Fibroblast of lung (primary cell): ENCODE measurements at regions not wholly inside any gene's neighbourhood (a gene's known extent, or its start where the extent isn't known, plus 50 kb on each side); places are given as distances from the start of the nearest gene placed in this dataset.

Experiments used
- DNase-seq, 2 donors: peaks; one replicate each; pipeline versions ENCODE4 v3.0.0 to v3.0.0-alpha.2; 2010; ENCODE audit warnings: low read depth in 2 of 2
- H2AFZ ChIP-seq: 2 replicates; pipeline ENCODE4 v1.5.1; 2012; ENCODE audit warnings: low read length, control low read depth, inconsistent platforms
- H3K27ac ChIP-seq: 2 replicates; pipeline ENCODE4 v1.5.1; 2011; ENCODE audit warnings: low read length, control low read depth; ENCODE audit not compliant: insufficient read depth
- H3K27me3 ChIP-seq: 2 replicates; pipeline ENCODE4 v1.5.1; 2011; ENCODE audit warnings: mild to moderate bottlenecking, low read length; ENCODE audit not compliant: control insufficient read depth, insufficient read depth
- H3K36me3 ChIP-seq: 2 replicates; pipeline ENCODE4 v1.5.1; 2011; ENCODE audit warnings: low read length; ENCODE audit not compliant: control insufficient read depth, insufficient read depth
- H3K4me1 ChIP-seq: 2 replicates; pipeline ENCODE4 v1.5.1; 2011; ENCODE audit warnings: low read length; ENCODE audit not compliant: control insufficient read depth, insufficient read depth; ENCODE audit errors: extremely low read depth
- H3K4me2 ChIP-seq: 2 replicates; pipeline ENCODE4 v1.5.1; 2011; ENCODE audit warnings: low read length, control low read depth; ENCODE audit not compliant: insufficient read depth; ENCODE audit errors: extremely low read depth
- H3K4me3 ChIP-seq, 4 experiments: fragments of 200-600 bp in 1 of 4; sonication (generic) in 1 of 4; replicated peaks in 1 of 4; 2 replicates each; pipeline ENCODE4 v1.5.1; 2011 to 2016; ENCODE audit warnings: low read length in 4 of 4, low read depth in 3 of 4, mild to moderate bottlenecking in 3 of 4, control low read depth in 2 of 4, inconsistent platforms in 1 of 4, mixed read lengths in 1 of 4; ENCODE audit not compliant: insufficient read depth in 1 of 4; ENCODE audit errors: control extremely low read depth in 1 of 4
- H3K79me2 ChIP-seq: 2 replicates; pipeline ENCODE4 v1.5.1; 2012; ENCODE audit warnings: mild to moderate bottlenecking, low read length, inconsistent platforms; ENCODE audit not compliant: control insufficient read depth, insufficient read depth
- H3K9ac ChIP-seq: 2 replicates; pipeline ENCODE4 v1.5.1; 2011; ENCODE audit warnings: mild to moderate bottlenecking, low read length, control low read depth; ENCODE audit not compliant: insufficient read depth
- H3K9me3 ChIP-seq: 2 replicates; pipeline ENCODE4 v1.5.1; 2012; ENCODE audit warnings: low read depth, low read length; ENCODE audit not compliant: control insufficient read depth, insufficient read depth
- H4K20me1 ChIP-seq: 2 replicates; pipeline ENCODE4 v1.5.1; 2011; ENCODE audit warnings: low read length; ENCODE audit not compliant: control insufficient read depth, insufficient read depth; ENCODE audit errors: extremely low read depth
- EZH2 ChIP-seq: IDR thresholded peaks from 2 replicates; pipeline ENCODE4 v1.5.1; 2012; ENCODE audit warnings: low read length, control low read depth, mild to moderate bottlenecking; ENCODE audit errors: missing control alignments
- TF ChIP-seq, protein P1 (sequence below), 2 donors: IDR thresholded peaks in 1 of 2; conservative IDR thresholded peaks in 1 of 2; 1 replicate in 1 of 2; 2 replicates in 1 of 2; pipeline ENCODE4 v1.5.1; 2011 to 2012; ENCODE audit warnings: low read length in 2 of 2, control low read depth in 1 of 2, inconsistent platforms in 1 of 2, low read depth in 1 of 2, mild to moderate bottlenecking in 1 of 2

GRCh38 chr4:187224560-187224959 lies 500.9 kb upstream of the FAT1 start:
- DNase-seq = no peak

GRCh38 chr4:187227907-187228704 lies 504.4 kb upstream of the FAT1 start:
- no peaks in the 10 kb centered on the region for H3K4me1 ChIP-seq
- H3K9ac ChIP-seq = no peak overlapping the region
- no peak overlapping the region for H3K27ac ChIP-seq
- no peak overlapping the region for H3K4me2 ChIP-seq
- H3K36me3 ChIP-seq = no peaks in the 10 kb centered on the region
- H3K4me3 ChIP-seq = no peak overlapping the region
- H3K79me2 ChIP-seq = no peaks in the 10 kb centered on the region
- no peak for DNase-seq
- no peaks in the 10 kb centered on the region for H3K9me3 ChIP-seq
- TF ChIP-seq EZH2 = no peak
- TF ChIP-seq, protein P1, sequence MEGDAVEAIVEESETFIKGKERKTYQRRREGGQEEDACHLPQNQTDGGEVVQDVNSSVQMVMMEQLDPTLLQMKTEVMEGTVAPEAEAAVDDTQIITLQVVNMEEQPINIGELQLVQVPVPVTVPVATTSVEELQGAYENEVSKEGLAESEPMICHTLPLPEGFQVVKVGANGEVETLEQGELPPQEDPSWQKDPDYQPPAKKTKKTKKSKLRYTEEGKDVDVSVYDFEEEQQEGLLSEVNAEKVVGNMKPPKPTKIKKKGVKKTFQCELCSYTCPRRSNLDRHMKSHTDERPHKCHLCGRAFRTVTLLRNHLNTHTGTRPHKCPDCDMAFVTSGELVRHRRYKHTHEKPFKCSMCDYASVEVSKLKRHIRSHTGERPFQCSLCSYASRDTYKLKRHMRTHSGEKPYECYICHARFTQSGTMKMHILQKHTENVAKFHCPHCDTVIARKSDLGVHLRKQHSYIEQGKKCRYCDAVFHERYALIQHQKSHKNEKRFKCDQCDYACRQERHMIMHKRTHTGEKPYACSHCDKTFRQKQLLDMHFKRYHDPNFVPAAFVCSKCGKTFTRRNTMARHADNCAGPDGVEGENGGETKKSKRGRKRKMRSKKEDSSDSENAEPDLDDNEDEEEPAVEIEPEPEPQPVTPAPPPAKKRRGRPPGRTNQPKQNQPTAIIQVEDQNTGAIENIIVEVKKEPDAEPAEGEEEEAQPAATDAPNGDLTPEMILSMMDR (conservative IDR thresholded peaks at IDR 0.05 in 1 of 2, IDR thresholded peaks at IDR 0.05 in 1 of 2; ENCODE audit: low read depth in 1 of 2, low read length in 2 of 2) = no peak
- no peaks in the 10 kb centered on the region for H4K20me1 ChIP-seq
- no peaks in the 10 kb centered on the region for H3K27me3 ChIP-seq
- no peak overlapping the region for H2AFZ ChIP-seq

More at GRCh38 chr4:187224560-187224959, 500.9 kb upstream of the FAT1 start:
- no peak overlapping the region for H3K27ac ChIP-seq
- no peaks in the 10 kb centered on the region for H3K79me2 ChIP-seq
- H3K36me3 ChIP-seq = no peaks in the 10 kb centered on the region
- TF ChIP-seq EZH2 = no peak
- TF ChIP-seq, protein P1 (conservative IDR thresholded peaks at IDR 0.05 in 1 of 2, IDR thresholded peaks at IDR 0.05 in 1 of 2; ENCODE audit: low read depth in 1 of 2, low read length in 2 of 2) = no peak
- no peaks in the 10 kb centered on the region for H3K27me3 ChIP-seq
- H3K9me3 ChIP-seq = no peaks in the 10 kb centered on the region
- H3K9ac ChIP-seq = no peak overlapping the region
- H2AFZ ChIP-seq = no peak overlapping the region
- no peaks in the 10 kb centered on the region for H3K4me1 ChIP-seq
- H4K20me1 ChIP-seq = no peaks in the 10 kb centered on the region
- no peak overlapping the region for H3K4me2 ChIP-seq
- no peak overlapping the region for H3K4me3 ChIP-seq

- Histone ChIP-seq H3K9me3 (no peaks in the 10 kb centered on the region), H3K27me3 (no peaks in the 10 kb centered on the region), H3K4me2 (no peak overlapping the region), H3K4me3 (no peak overlapping the region), H3K79me2 (no peaks in the 10 kb centered on the region), H3K4me1 (no peaks in the 10 kb centered on the region), H3K27ac (no peak overlapping the region), H4K20me1 (no peaks in the 10 kb centered on the region), H3K9ac (no peak overlapping the region), H3K36me3 (no peaks in the 10 kb centered on the region), H2AFZ (no peak overlapping the region)
- no peak for TF ChIP-seq EZH2
- TF ChIP-seq, protein P1 (conservative IDR thresholded peaks at IDR 0.05 in 1 of 2, IDR thresholded peaks at IDR 0.05 in 1 of 2; ENCODE audit: low read depth in 1 of 2, low read length in 2 of 2) = no peak
- no peak for DNase-seq
Observed at GRCh38 chr4:187232196-187232595, 508.5 kb upstream of the FAT1 start.
